Occipital lobe (tissue), 1 donor: ENCODE measurements at regions not wholly inside any gene's neighbourhood (a gene's known extent, or its start where the extent isn't known, plus 50 kb on each side); places are given as distances from the start of the nearest gene placed in this dataset.
A peak's percentile ranks its signal among the peaks of the same experiment; 100 is the strongest.
"Not testable (repeated sequence)": the region's sequence is repeated elsewhere in the genome, so short reads cannot be mapped to it uniquely, and the experiment has no call there.

ENCODE experiments used
- DNase-seq: peaks from one replicate; lab custom pipeline; 2025; lab: John Stamatoyannopoulos, UW

DNA sequence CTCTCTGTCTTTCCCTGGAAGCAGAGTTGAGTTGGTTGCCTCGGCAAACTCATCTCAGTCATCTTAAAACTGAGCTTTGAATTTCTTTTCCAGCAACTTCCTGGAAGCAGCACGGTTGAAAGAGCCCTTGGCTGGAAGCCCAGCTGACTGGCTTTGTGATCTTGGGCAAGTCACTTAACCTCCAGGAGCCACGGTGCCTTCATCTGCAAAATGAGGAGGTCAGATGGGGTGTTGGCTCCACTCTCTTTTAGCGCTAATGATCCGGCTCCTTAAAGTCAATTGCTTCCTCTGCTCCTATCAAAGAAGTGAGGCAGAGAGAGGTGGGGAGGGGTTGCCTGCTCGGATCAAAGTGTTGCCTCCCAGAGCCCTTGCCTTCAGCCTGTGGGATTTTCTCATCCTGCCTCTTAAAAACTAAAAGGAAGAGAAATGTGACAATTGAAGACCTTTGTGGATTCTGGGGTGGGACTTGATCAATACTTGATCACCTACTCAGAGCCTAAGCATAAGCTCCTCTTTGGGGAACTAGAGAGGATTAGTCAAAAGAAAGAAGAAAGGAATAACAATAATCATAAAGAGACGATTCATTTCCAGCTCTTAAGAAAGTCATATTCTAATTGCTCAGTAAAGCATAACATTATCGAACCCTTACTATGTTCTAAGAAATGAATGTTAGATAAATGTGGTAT lies 86.6 kb downstream of the MYCN start:
- DNase-seq, result no peak

DNA sequence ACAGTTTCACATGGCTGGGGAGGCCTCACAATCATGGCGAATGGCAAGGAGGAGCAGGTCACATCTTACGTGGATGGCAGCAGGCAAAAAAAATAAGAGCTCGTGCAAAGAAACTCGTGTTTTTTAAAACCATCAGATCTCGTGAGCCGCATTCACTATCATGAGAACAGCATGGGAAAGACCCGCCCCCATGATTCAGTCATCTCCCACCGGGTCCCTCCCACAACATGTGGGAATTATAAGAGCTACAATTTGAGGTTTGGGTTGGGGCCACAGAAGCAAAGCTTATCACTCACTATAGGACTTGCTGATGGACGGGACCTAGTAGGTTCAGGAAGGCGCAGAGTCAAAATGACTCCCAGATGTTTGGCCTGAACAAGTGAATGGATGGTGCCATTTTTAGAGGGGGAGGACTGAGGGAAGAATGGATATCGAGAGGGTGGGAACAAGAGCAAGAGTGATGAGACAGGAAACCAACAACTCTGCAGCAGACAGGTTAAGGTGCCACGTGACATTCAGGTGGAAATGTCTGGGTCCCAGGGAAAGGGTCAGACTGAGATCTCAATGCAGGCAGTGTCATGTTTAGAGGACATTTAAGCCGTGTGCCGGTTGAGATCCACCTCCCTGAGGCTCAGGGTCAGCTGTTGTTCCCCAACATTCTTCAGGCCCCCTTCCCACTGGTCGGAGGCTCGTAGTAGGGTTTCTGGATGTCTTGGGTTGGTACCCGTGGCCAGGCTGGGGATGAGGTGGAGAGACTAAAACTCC lies 85.7 kb downstream of the MYCN start:
- no peak for DNase-seq

GRCh38 chr2:16025211-16025875 lies 85.0 kb downstream of the MYCN start:
- DNase-seq, result no peak

- DNase-seq, result not testable (repeated sequence)
These were observed 84.3 kb downstream of the MYCN start for GRCh38 chr2:16024628-16025027.

DNA sequence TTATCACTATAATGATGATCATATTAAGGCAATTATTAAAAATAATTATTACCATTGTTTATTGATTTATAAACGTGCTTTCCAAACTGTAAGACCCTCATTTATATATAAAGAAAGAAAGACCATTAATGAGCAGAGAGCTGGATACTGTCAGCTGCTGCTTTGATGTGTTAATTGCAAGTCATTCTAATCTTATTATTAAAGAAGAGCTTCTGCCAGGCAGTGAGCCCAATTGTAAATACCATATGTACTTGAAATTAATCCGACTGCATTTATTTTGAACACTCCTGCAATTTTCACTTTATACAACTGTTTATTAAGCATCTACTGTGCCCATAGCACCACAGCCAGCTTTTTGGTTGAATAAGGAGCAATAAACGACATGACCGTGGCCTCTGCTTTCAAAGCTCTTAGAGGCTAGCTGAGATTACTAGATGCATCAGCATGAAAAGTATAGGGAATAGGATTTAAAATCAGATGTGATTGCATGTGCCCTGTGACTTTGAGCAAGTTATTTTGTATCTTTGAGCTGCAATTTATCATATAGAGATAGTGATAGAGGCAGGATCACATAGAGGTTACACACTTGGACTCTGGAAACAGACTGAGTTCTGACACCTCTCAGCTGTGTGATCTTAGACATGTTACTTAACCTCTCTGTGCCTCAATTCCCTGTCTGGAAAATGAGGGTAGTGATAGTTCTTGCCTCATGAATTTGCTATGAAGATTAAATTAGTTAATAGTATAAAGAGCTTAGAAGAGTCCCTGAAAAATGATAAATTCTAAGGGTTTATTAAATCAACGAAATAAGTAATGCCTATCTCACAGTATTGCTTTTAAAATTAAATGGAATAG lies 83.4 kb downstream of the MYCN start:
- DNase-seq, result no peak

GRCh38 chr2:16022548-16023240 lies 82.3 kb downstream of the MYCN start:
- DNase-seq, result no peak

GRCh38 chr2:16021611-16022363 lies 81.4 kb downstream of the MYCN start:
- DNase-seq, result no peak

- DNase-seq, result no peak
These were observed 80.1 kb downstream of the MYCN start for GRCh38 chr2:16020389-16021008.

- DNase-seq, result no peak
These were observed 79.4 kb downstream of the MYCN start for GRCh38 chr2:16019617-16020351.

GRCh38 chr2:16019060-16019480 lies 78.7 kb downstream of the MYCN start:
- DNase-seq, result no peak

GRCh38 chr2:16018277-16019059 lies 78.1 kb downstream of the MYCN start:
- DNase-seq, result no peak

- no peak for DNase-seq
These were observed 75.9 kb downstream of the MYCN start for GRCh38 chr2:16016282-16016681.

GRCh38 chr2:16015903-16016265 lies 75.5 kb downstream of the MYCN start:
- no peak for DNase-seq

GRCh38 chr2:16015210-16015902 lies 75.0 kb downstream of the MYCN start:
- no peak for DNase-seq

DNA sequence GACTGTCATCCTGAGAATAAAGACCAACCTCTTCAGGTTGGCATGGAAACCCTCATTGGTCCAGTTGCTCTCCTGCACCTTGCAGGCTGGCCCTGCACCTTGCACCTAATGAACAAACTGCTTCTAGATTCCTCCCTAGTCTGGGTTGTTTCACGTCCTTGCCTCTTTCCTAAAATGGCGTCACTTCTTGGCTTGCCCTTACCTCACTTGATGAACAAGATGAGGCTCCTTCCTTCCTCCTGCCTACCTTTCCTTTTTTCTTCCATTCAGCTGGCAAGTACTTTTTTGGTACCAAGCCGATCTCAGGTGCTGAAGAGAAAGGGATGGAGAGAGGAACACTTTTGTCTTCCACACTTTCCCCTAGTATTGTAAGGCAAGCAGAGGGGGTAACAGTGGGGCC lies 74.5 kb downstream of the MYCN start:
- no peak for DNase-seq

DNA sequence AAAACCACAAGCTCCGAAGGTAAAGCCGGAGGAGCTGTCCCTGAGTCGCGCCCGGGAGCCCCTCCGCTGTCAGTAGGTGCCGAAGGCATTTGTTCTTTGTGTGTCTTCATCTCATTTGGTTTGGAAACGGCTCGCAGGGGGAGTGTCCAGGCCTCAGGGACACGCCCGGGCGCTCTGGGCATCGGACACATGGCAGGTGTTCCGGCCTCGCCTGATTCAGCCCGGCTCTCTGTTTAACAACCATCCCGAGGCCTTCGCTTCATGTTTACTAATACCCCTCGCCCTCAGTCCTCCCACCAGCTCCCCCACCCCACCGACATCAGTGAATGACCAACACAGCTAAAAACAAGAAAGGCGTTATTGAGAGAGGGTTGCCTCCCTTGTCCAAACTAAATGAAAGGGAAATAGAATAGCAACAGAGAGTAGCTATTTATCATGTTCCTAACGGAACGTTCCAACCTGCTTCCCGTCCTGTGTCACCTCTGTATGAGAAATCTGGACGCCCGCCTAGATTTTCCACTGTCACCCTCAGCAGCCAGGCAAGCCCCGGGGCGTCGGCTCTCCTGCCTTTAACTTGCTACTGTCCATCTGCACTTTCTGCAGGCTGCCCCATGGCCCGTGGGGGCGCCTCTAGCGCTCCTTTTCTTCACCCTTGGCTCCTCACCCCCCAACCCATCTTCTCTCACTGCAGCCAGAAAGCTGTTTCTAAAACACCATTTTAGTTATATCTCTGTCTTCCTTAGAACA lies 73.9 kb downstream of the MYCN start:
- DNase-seq, result peak; percentile 40

- DNase-seq, result no peak
These were observed 73.1 kb downstream of the MYCN start for GRCh38 chr2:16013359-16013911.
